ENCODE measurements at regions not wholly inside any gene's neighbourhood (a gene's known extent, or its start where the extent isn't known, plus 50 kb on each side); places are given as distances from the start of the nearest gene placed in this dataset.
"Not testable (repeated sequence)": the region's sequence is repeated elsewhere in the genome, so short reads cannot be mapped to it uniquely, and the experiment has no call there.

DNA sequence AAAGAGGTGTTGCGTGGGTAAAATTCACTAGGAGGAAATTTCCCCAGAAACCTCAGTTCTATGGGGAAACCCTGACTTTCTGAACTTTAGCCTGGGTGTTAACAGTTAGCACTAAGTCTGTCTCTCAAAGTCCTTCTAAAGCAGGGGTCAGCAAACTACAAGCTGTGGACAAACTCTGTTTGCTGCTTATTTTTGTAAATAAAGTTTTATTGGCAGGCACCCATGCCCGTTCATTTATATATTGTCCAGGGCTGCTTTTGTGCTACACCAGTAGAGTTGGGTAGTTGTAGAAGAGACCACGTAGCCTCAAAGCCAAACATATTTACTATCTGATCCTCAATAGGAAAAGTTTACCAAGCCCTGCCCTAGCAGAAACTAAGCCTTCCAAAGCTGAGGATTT, 159.7 kb downstream of the USP31 start:
- 72 to 75% methylated on average over 3 of the region's 3 CpGs for WGBS, 2 donors
- intact Hi-C loops (cut with DNase I) = no loop called here
- Histone ChIP-seq H3K27me3 (no peaks in the 10 kb centered on the region), H3K36me3 (no peaks in the 10 kb centered on the region), H3K9me3 (no peaks in the 10 kb centered on the region), H3K4me3 (no peak overlapping the region), H3K27ac (no peak overlapping the region), H3K4me1 (no peaks in the 10 kb centered on the region)
- no peak for DNase-seq
- no peak for TF ChIP-seq POLR2AphosphoS5 (IDR thresholded peaks at IDR 0.05)
- TF ChIP-seq POLR2A (IDR thresholded peaks at IDR 0.05) = no peak
- TF ChIP-seq EP300 (IDR thresholded peaks at IDR 0.05) = no peak
- TF ChIP-seq CTCF (IDR thresholded peaks at IDR 0.05) = no peak

- intact Hi-C loops (cut with DNase I) = no loop called here
- Histone ChIP-seq H3K36me3 (no peaks in the 10 kb centered on the region), H3K27ac (no peak overlapping the region), H3K4me1 (no peaks in the 10 kb centered on the region), H3K27me3 (no peaks in the 10 kb centered on the region), H3K9me3 (peaks cover 0 to 11% (median 2%) of the 10 kb centered on the region in 4 donors), H3K4me3 (no peak overlapping the region)
- TF ChIP-seq POLR2AphosphoS5 (IDR thresholded peaks at IDR 0.05) (no peak), EP300 (IDR thresholded peaks at IDR 0.05) (no peak), POLR2A (IDR thresholded peaks at IDR 0.05) (no peak), CTCF (IDR thresholded peaks at IDR 0.05) (no peak)
- WGBS, 2 donors = 93 to 96% methylated on average over 2 of the region's 2 CpGs
- no peak for DNase-seq
Observed at GRCh38 chr16:22983614-22984013, 165.6 kb downstream of the USP31 start.

- H3K27ac ChIP-seq; H3K4me1 ChIP-seq; H3K36me3 ChIP-seq; intact Hi-C loops (cut with DNase I); H3K4me3 ChIP-seq; H3K27me3 ChIP-seq; DNase-seq: not testable (repeated sequence)
- WGBS, 2 donors = 78 to 87% methylated on average over 3 of the region's 3 CpGs
- peaks cover 0 to 11% (median 2%) of the 10 kb centered on the region in 4 donors for H3K9me3 ChIP-seq
Observed at GRCh38 chr16:22980514-22980913, 166.6 kb downstream of the HS3ST2 start.

- H3K36me3 ChIP-seq = no peaks in the 10 kb centered on the region
- DNase-seq = no peak
- 64 to 71% methylated on average over 2 of the region's 2 CpGs for WGBS, 2 donors
- peaks cover 0 to 7% (median 1%) of the 10 kb centered on the region in 4 donors for H3K9me3 ChIP-seq
- no peak overlapping the region for H3K4me3 ChIP-seq
- intact Hi-C loops (cut with DNase I) = no loop called here
- no peak overlapping the region for H3K27ac ChIP-seq
- H3K4me1 ChIP-seq = no peaks in the 10 kb centered on the region
- no peaks in the 10 kb centered on the region for H3K27me3 ChIP-seq
- TF ChIP-seq EP300 (IDR thresholded peaks at IDR 0.05) (no peak), CTCF (IDR thresholded peaks at IDR 0.05) (no peak), POLR2A (IDR thresholded peaks at IDR 0.05) (no peak), POLR2AphosphoS5 (IDR thresholded peaks at IDR 0.05) (no peak)
Observed at GRCh38 chr16:22979038-22979437, 165.1 kb downstream of the HS3ST2 start.

DNA sequence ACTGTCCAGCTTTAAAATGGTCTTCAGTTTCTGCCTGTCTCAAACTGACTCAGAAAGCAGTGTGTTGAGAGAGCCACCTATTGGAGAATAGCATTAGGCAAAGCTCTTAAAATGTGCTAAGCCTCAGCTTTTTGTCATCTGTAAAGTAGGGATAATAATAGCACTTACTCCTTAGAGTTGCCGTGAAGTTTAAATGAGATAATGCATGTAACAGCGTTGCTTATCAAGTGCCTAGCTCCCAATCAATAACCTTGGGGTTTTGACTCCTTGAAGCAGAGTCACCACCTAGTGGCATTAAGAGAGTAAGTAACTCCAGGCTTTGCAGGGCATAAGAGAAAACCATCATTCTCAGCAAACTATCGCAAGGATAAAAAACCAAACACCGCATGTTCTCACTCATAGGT, 163.3 kb downstream of the HS3ST2 start:
- intact Hi-C loops (cut with DNase I) = no loop called here
- H3K9me3 ChIP-seq = no peaks in the 10 kb centered on the region
- DNase-seq = no peak
- H3K4me1 ChIP-seq = no peaks in the 10 kb centered on the region
- H3K27ac ChIP-seq = no peak overlapping the region
- no peaks in the 10 kb centered on the region for H3K27me3 ChIP-seq
- no peak for TF ChIP-seq CTCF (IDR thresholded peaks at IDR 0.05)
- TF ChIP-seq EP300 (IDR thresholded peaks at IDR 0.05) = no peak
- TF ChIP-seq POLR2A (IDR thresholded peaks at IDR 0.05) = no peak
- TF ChIP-seq POLR2AphosphoS5 (IDR thresholded peaks at IDR 0.05) = no peak
- H3K36me3 ChIP-seq = no peaks in the 10 kb centered on the region
- 57 to 64% methylated on average over 4 of the region's 4 CpGs for WGBS, 2 donors
- H3K4me3 ChIP-seq = no peak overlapping the region
